ENCODE measurements at regions not wholly inside any gene's neighbourhood (a gene's known extent, or its start where the extent isn't known, plus 50 kb on each side); places are given as distances from the start of the nearest gene placed in this dataset.
"Not testable (repeated sequence)": the region's sequence is repeated elsewhere in the genome, so short reads cannot be mapped to it uniquely, and the experiment has no call there.

GRCh38 chr4:94032754-94033153 lies 174.9 kb upstream of the SMARCAD1 start:
- no peak overlapping the region for H3K4me3 ChIP-seq (ENCODE audit: severe bottlenecking)
- H3K36me3 ChIP-seq (ENCODE audit: low read depth), result no peaks in the 10 kb centered on the region
- TF ChIP-seq CTCF (IDR thresholded peaks at IDR 0.05; ENCODE audit: poor library complexity, severe bottlenecking), result no peak
- H3K4me1 ChIP-seq (ENCODE audit: insufficient read depth, poor library complexity, severe bottlenecking), result no peaks in the 10 kb centered on the region
- no peak overlapping the region for H3K27ac ChIP-seq (ENCODE audit: poor library complexity, severe bottlenecking)
- ATAC-seq (ENCODE audit: low read depth) (peak; percentile 10; the same call in 1 of the 3 replicates), DNase-seq (ENCODE audit: low spot score) (no peak)
- H3K27me3 ChIP-seq (ENCODE audit: insufficient read depth, poor library complexity, severe bottlenecking), result no peaks in the 10 kb centered on the region
- H3K9me3 ChIP-seq (ENCODE audit: severe bottlenecking), result no peaks in the 10 kb centered on the region

- TF ChIP-seq CTCF (IDR thresholded peaks at IDR 0.05; ENCODE audit: poor library complexity, severe bottlenecking), result no peak
- Histone ChIP-seq H3K36me3 (ENCODE audit: low read depth) (no peaks in the 10 kb centered on the region), H3K9me3 (ENCODE audit: severe bottlenecking) (no peaks in the 10 kb centered on the region), H3K4me1 (ENCODE audit: insufficient read depth, poor library complexity, severe bottlenecking) (no peaks in the 10 kb centered on the region), H3K4me3 (ENCODE audit: severe bottlenecking) (no peak overlapping the region), H3K27me3 (ENCODE audit: insufficient read depth, poor library complexity, severe bottlenecking) (no peaks in the 10 kb centered on the region), H3K27ac (ENCODE audit: poor library complexity, severe bottlenecking) (no peak overlapping the region)
- ATAC-seq (ENCODE audit: low read depth), result no peak
- DNase-seq (ENCODE audit: low spot score), result no peak
Observed at GRCh38 chr4:94036964-94037363, 170.7 kb upstream of the SMARCAD1 start.

DNA sequence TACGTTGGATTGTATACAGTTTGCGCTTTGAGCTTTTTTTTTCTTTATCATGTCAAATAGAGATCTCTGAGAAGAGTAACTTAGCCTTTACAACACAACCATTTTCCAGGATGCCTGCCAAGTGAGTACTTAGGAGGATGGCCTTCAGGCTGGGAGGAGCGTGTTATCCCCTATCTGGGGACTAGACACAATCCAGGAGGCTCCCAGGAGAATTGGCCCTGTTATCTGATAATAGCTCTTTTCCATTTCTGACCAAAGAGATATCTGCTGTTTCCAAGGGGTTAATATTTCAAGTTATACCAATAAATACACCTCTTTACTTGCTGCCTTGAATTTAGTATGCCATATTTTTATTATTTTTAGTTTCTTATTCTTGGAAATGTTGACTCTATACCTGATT lies 169.5 kb upstream of the SMARCAD1 start:
- Histone ChIP-seq H3K9me3 (ENCODE audit: severe bottlenecking) (no peaks in the 10 kb centered on the region), H3K27ac (ENCODE audit: poor library complexity, severe bottlenecking) (no peak overlapping the region), H3K36me3 (ENCODE audit: low read depth) (no peaks in the 10 kb centered on the region), H3K4me1 (ENCODE audit: insufficient read depth, poor library complexity, severe bottlenecking) (no peaks in the 10 kb centered on the region), H3K27me3 (ENCODE audit: insufficient read depth, poor library complexity, severe bottlenecking) (no peaks in the 10 kb centered on the region), H3K4me3 (ENCODE audit: severe bottlenecking) (no peak overlapping the region)
- ATAC-seq (ENCODE audit: low read depth) (no peak), DNase-seq (ENCODE audit: low spot score) (no peak)
- TF ChIP-seq CTCF (IDR thresholded peaks at IDR 0.05; ENCODE audit: poor library complexity, severe bottlenecking), result no peak

DNA sequence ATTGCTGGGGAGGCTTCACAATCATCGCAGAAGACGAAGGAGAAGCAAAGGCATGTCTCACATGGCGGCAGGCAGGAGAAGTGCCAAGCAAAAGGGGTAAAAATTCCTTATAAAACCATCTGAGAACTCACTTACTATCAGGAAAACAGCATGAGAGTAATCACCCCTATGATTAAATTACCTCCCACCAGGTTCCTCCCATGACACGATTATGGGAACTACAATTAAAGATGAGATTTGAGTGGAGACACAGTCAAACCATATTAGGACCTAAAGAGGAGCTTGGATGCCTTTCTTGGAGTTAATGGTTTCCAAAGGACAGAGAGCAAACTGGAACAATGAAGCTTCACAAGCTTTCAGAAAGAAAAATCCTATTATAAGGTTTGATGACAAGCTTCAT lies 168.4 kb upstream of the SMARCAD1 start:
- H3K36me3 ChIP-seq (ENCODE audit: low read depth), result no peaks in the 10 kb centered on the region
- ATAC-seq (ENCODE audit: low read depth) (no peak), DNase-seq (ENCODE audit: low spot score) (no peak)
- no peaks in the 10 kb centered on the region for H3K9me3 ChIP-seq (ENCODE audit: severe bottlenecking)
- TF ChIP-seq CTCF (IDR thresholded peaks at IDR 0.05; ENCODE audit: poor library complexity, severe bottlenecking), result no peak
- H3K4me3 ChIP-seq (ENCODE audit: severe bottlenecking), result no peak overlapping the region
- no peaks in the 10 kb centered on the region for H3K4me1 ChIP-seq (ENCODE audit: insufficient read depth, poor library complexity, severe bottlenecking)
- H3K27me3 ChIP-seq (ENCODE audit: insufficient read depth, poor library complexity, severe bottlenecking), result no peaks in the 10 kb centered on the region
- no peak overlapping the region for H3K27ac ChIP-seq (ENCODE audit: poor library complexity, severe bottlenecking)

GRCh38 chr4:94044471-94044870 lies 163.2 kb upstream of the SMARCAD1 start:
- DNase-seq (ENCODE audit: low spot score); H3K4me3 ChIP-seq (ENCODE audit: severe bottlenecking); H3K27me3 ChIP-seq (ENCODE audit: insufficient read depth, poor library complexity, severe bottlenecking); H3K4me1 ChIP-seq (ENCODE audit: insufficient read depth, poor library complexity, severe bottlenecking); H3K27ac ChIP-seq (ENCODE audit: poor library complexity, severe bottlenecking); H3K36me3 ChIP-seq (ENCODE audit: low read depth); H3K9me3 ChIP-seq (ENCODE audit: severe bottlenecking); ATAC-seq (ENCODE audit: low read depth): not testable (repeated sequence)

Data from RWPE2 (cell line).